Pancreas (tissue), 10 donors: ENCODE measurements at regions not wholly inside any gene's neighbourhood (a gene's known extent, or its start where the extent isn't known, plus 50 kb on each side); places are given as distances from the start of the nearest gene placed in this dataset.

Experiments used
- ATAC-seq, 4 donors: fragments of 200-7000 bp; cut with Tn5 transposase; one replicate each; pipeline versions ENCODE4 v1.8.0 to v1.9.1; 2020; ENCODE audit warnings: mild to moderate bottlenecking in 4 of 4, moderate library complexity in 4 of 4
- DNase-seq, 6 donors: peaks; one replicate each; pipeline ENCODE4 v3.0.0-alpha.2; 2020
- FAIRE-seq: peaks from 2 replicates; lab custom pipeline; 2012; peaks lifted over from hg19 to GRCh38; lab: Jason Lieb, UNC
- H3K27ac ChIP-seq, 4 donors: fragments of 200-600 bp; sonication (generic); 1 replicate in 3 of 4; 2 replicates in 1 of 4; pipeline versions ENCODE4 v1.5.0 to v1.8.0; 2020
- H3K27me3 ChIP-seq, 4 donors: fragments of 200-600 bp; one replicate each; pipeline ENCODE4 v1.8.0; 2021
- H3K36me3 ChIP-seq, 3 donors: fragments of 200-600 bp; sonication (generic) in 1 of 3; one replicate each; pipeline versions ENCODE4 v1.5.0 to v1.8.0; 2020 to 2021
- H3K4me1 ChIP-seq, 3 donors: fragments of 200-600 bp; one replicate each; pipeline ENCODE4 v1.8.0; 2021
- H3K4me3 ChIP-seq, 4 donors: fragments of 200-600 bp; sonication (generic) in 2 of 4; one replicate each; pipeline versions ENCODE4 v1.5.0 to v1.8.0; 2020 to 2021
- H3K9me3 ChIP-seq, 4 donors: fragments of 200-600 bp; one replicate each; pipeline ENCODE4 v1.8.0; 2021
- WGBS, 2 donors: extraction: QIAGEN DNeasy Blood & Tissue Kit; methylation state at CpG; one replicate each; pipeline ENCODE4 v1.1.7; 2013; 5-methylcytosine and 5-hydroxymethylcytosine counted together
- intact Hi-C, 3 donors: fragments of 100-400 bp; cut with DNase I; formaldehyde crosslinking; loops; one replicate each; pipeline versions ENCODE4 v1.11.1 to v1.14.2; 2022
- TF ChIP-seq, protein P1 (sequence below), 4 donors: fragments of 200-600 bp; sonication (generic) in 3 of 4; IDR thresholded peaks; one replicate each; pipeline versions ENCODE4 v1.5.0 to v1.8.0; 2021; ENCODE audit warnings: antibody characterized with exemption in 4 of 4
- donor health status: healthy with polysubstance abuse.
- donor health status: DM: no; HTN: no; CAD: no; lungs with moderate emphysema.
- donor health status: DM: no; HTN: no; CAD: no.
- donor health status: control.
- donor health status: control.
- donor health status: Bipolar disorder and iron deficiency.
- donor health status: DM: yes; HTN: yes; CAD: no.
- donor health status: DM: no; HTN: no; CAD: no.
- donor health status: DM: no; HTN: no; CAD: no.
- donor health status: DM: yes; HTN: yes; CAD: no.

DNA sequence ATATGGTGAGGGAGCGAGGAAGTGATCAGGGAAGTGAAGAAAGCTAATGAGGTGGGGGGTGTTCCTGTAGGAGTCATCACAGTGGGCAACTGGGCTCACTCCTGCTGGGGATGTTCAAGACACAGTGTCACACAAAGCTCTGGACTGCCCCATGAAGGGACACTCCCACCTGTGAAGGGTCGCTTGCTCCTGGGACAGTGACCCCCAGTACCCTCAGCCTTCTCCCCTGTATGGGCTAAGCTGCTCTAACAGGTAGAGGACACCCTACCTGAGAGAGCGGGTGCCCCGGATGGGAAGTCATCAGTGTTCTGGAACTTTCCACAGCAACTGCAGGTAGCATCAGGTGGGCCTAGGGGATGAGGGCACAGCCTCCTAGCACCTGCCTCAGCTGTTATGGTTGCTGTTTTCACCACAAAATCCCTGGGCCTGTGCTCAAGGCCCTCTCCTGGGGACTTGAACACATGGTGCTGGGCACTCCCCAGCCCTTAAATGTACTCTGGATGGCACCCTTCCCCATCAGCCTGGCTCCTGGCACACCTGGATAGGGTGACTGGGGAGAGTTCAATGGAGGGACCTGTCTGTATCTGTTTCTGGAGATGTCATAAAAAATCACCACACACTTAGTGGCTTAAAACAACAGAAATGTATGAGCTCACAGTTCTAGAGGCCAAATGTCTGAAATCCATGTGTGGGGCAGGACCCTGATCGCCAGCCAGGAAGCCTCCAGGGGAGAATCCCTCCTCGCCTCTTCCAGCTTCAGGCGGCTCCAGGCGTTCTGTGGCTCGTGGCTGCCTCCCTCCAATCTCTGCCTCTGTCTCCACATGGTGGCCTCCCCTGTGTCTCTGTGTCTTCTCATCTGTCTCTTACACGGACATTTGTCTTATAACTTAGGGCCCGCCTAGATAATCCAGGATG, 104.0 kb upstream of the CDH5 start:
- no peak for DNase-seq
- intact Hi-C loops = no loop called here
- H3K4me1 ChIP-seq = no peaks in the 10 kb centered on the region
- TF ChIP-seq, protein P1, sequence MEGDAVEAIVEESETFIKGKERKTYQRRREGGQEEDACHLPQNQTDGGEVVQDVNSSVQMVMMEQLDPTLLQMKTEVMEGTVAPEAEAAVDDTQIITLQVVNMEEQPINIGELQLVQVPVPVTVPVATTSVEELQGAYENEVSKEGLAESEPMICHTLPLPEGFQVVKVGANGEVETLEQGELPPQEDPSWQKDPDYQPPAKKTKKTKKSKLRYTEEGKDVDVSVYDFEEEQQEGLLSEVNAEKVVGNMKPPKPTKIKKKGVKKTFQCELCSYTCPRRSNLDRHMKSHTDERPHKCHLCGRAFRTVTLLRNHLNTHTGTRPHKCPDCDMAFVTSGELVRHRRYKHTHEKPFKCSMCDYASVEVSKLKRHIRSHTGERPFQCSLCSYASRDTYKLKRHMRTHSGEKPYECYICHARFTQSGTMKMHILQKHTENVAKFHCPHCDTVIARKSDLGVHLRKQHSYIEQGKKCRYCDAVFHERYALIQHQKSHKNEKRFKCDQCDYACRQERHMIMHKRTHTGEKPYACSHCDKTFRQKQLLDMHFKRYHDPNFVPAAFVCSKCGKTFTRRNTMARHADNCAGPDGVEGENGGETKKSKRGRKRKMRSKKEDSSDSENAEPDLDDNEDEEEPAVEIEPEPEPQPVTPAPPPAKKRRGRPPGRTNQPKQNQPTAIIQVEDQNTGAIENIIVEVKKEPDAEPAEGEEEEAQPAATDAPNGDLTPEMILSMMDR (IDR thresholded peaks at IDR 0.05) = no peak
- ATAC-seq = peak in 1 of 4 donors; percentile 18
- 77 to 82% methylated on average over 11 of the region's 11 CpGs for WGBS, 2 donors
- no peaks in the 10 kb centered on the region for H3K27me3 ChIP-seq
- no peak overlapping the region for H3K4me3 ChIP-seq
- FAIRE-seq = no peak
- no peak overlapping the region for H3K27ac ChIP-seq
- H3K36me3 ChIP-seq = no peaks in the 10 kb centered on the region
- H3K9me3 ChIP-seq = no peaks in the 10 kb centered on the region

- DNase-seq (no peak), FAIRE-seq (no peak), ATAC-seq (no peak)
- no peaks in the 10 kb centered on the region for H3K9me3 ChIP-seq
- no peaks in the 10 kb centered on the region for H3K4me1 ChIP-seq
- H3K36me3 ChIP-seq = no peaks in the 10 kb centered on the region
- 78 to 86% methylated on average over 3 of the region's 3 CpGs for WGBS, 2 donors
- H3K27me3 ChIP-seq = no peaks in the 10 kb centered on the region
- no peak overlapping the region for H3K27ac ChIP-seq
- TF ChIP-seq, protein P1 (IDR thresholded peaks at IDR 0.05) = no peak
- intact Hi-C loops = no loop called here
- no peak overlapping the region for H3K4me3 ChIP-seq
Observed at GRCh38 chr16:66261826-66262225, 104.7 kb upstream of the CDH5 start.

DNA sequence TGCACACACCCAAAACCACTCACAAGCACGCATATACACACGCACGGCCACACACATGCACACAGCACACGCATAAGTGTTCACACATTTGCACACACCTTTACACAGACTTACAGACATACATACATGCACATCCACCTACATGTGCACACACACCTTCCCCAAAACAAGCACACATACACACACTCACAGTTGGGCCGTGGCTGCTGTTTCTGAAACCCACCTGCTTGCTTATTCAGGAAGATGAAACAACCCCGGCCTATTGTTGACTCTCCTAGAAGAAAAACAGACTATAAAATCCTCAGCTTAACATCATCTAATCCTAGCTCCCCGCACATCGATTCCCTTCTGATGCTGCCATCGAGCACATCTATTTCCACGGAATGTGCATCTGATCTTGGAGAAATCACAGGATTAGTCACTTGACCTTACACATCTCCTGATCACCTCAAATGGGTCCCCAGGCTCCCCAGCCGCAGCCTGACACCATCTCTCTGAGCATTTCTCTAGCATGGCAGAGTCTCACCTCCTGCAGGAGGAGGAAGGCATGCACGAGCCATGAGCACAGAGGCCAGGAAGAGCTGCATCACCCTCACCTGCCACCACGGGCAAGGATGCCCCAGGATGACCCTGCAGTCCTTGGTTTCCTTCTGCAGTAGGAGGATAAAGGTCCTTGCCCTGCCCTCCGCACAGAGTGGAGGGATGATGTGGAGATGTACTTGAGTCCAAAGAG, 105.8 kb upstream of the CDH5 start:
- Histone ChIP-seq H3K9me3 (no peaks in the 10 kb centered on the region), H3K27ac (no peak overlapping the region), H3K4me3 (no peak overlapping the region), H3K27me3 (no peaks in the 10 kb centered on the region), H3K4me1 (no peaks in the 10 kb centered on the region), H3K36me3 (no peaks in the 10 kb centered on the region)
- TF ChIP-seq, protein P1 (IDR thresholded peaks at IDR 0.05) = no peak
- DNase-seq (no peak), FAIRE-seq (no peak), ATAC-seq (no peak)
- WGBS, 2 donors = 60 to 64% methylated on average over 14 of the region's 14 CpGs
- intact Hi-C loops = no loop called here

- no peaks in the 10 kb centered on the region for H3K4me1 ChIP-seq
- no peak for ATAC-seq
- no peak for DNase-seq
- H3K9me3 ChIP-seq = no peaks in the 10 kb centered on the region
- no peak for FAIRE-seq
- H3K4me3 ChIP-seq = no peak overlapping the region
- TF ChIP-seq, protein P1 (IDR thresholded peaks at IDR 0.05) = no peak
- no peaks in the 10 kb centered on the region for H3K27me3 ChIP-seq
- 64 to 68% methylated on average over 6 of the region's 6 CpGs for WGBS, 2 donors
- H3K27ac ChIP-seq = no peak overlapping the region
- H3K36me3 ChIP-seq = no peaks in the 10 kb centered on the region
- intact Hi-C loops = no loop called here
Observed at GRCh38 chr16:66258916-66259845, 107.3 kb upstream of the CDH5 start.
